HepG2 (cell line): ENCODE measurements at regions not wholly inside any gene's neighbourhood (a gene's known extent, or its start where the extent isn't known, plus 50 kb on each side); places are given as distances from the start of the nearest gene placed in this dataset.

Experiments
- ATAC-seq: fragments of 200-7000 bp; cut with Tn5 transposase; 3 replicates; pipeline ENCODE4 v1.9.1; 2020; ENCODE audit warnings: mild to moderate bottlenecking, moderate library complexity
- BruUV-seq: library from RNA; stranded (reverse); fragments of 400-500 nt; replicated peaks from 2 replicates; lab custom pipeline; 2021; lab: Mats Ljungman, UMichigan
- CTCF ChIA-PET: fragments of 300-600 bp; formaldehyde crosslinking; extraction: SDS; loops from one replicate; lab custom pipeline; 2021; ENCODE audit warnings: low total read pairs, inconsistent platforms, low intra/inter-chr PET ratio; lab: Yijun Ruan, JAX
- POLR2A ChIA-PET: fragments of 350-600 bp; sonication (Branson Sonifier 250); formaldehyde crosslinking; loops from one replicate; lab custom pipeline; 2020; ENCODE audit warnings: antibody characterized with exemption, inconsistent platforms; lab: Yijun Ruan, JAX
- DNase-seq: peaks from one replicate; pipeline ENCODE4 v3.0.0-alpha.2; 2015; ENCODE audit warnings: low spot score
- FAIRE-seq: peaks from 3 replicates; lab custom pipeline; 2011; peaks lifted over from hg19 to GRCh38; lab: Jason Lieb, UNC
- H2AFZ ChIP-seq: one replicate; pipeline ENCODE4 v1.6.1; 2011; ENCODE audit warnings: low read length, inconsistent platforms
- H3K27ac ChIP-seq: fragments of 300-600 bp; 3 replicates; pipeline ENCODE4 v1.8.0; 2011; ENCODE audit warnings: mixed run types, mild to moderate bottlenecking, mixed read lengths, low read length, inconsistent platforms; ENCODE audit not compliant: insufficient read depth; ENCODE audit errors: extremely low read length
- H3K27me3 ChIP-seq, 2 experiments: fragments of 200-600 bp in 1 of 2; 2 replicates in 1 of 2; 3 replicates in 1 of 2; pipeline versions ENCODE4 v1.6.0 to v1.8.0; 2011; ENCODE audit warnings: low read length in 2 of 2, mild to moderate bottlenecking in 2 of 2, moderate library complexity in 2 of 2, inconsistent platforms in 1 of 2; ENCODE audit not compliant: insufficient read depth in 2 of 2, control insufficient read depth in 1 of 2
- H3K36me3 ChIP-seq, 2 experiments: fragments of 200-600 bp in 1 of 2; replicated peaks in 1 of 2; 2 replicates in 1 of 2; 3 replicates in 1 of 2; pipeline versions ENCODE4 v1.5.1 to v1.8.0; 2011; ENCODE audit warnings: low read length in 2 of 2, inconsistent platforms in 1 of 2; ENCODE audit not compliant: insufficient read depth in 2 of 2, control insufficient read depth in 1 of 2
- H3K4me1 ChIP-seq: 2 replicates; pipeline ENCODE4 v1.5.1; 2012; ENCODE audit warnings: low read length, inconsistent platforms; ENCODE audit not compliant: insufficient read depth
- H3K4me2 ChIP-seq: 2 replicates; pipeline ENCODE4 v1.6.0; 2011; ENCODE audit warnings: low read depth, low read length, inconsistent platforms
- H3K4me3 ChIP-seq, 3 experiments: fragments of 200-600 bp in 1 of 3; sonication (generic), shearing (Covaris generic) in 1 of 3; replicated peaks in 1 of 3; 2 replicates each; pipeline ENCODE4 v1.5.1; 2011 to 2016; ENCODE audit warnings: low read length in 3 of 3, inconsistent platforms in 2 of 3, low read depth in 2 of 3, mild to moderate bottlenecking in 2 of 3, control low read depth in 1 of 3, mixed read lengths in 1 of 3; ENCODE audit not compliant: insufficient read depth in 1 of 3
- H3K79me2 ChIP-seq: one replicate; pipeline ENCODE4 v1.6.1; 2011; ENCODE audit warnings: low read length, inconsistent platforms; ENCODE audit not compliant: insufficient read depth
- H3K9ac ChIP-seq: 2 replicates; pipeline ENCODE4 v1.6.0; 2011; ENCODE audit warnings: mild to moderate bottlenecking, low read depth, low read length, inconsistent platforms; ENCODE audit not compliant: insufficient read depth
- H3K9me3 ChIP-seq: 2 replicates; pipeline ENCODE4 v1.5.1; 2012; ENCODE audit warnings: mild to moderate bottlenecking, low read length
- H4K20me1 ChIP-seq: 2 replicates; pipeline ENCODE4 v1.6.0; 2011; ENCODE audit warnings: inconsistent platforms, mild to moderate bottlenecking, low read length, moderate library complexity; ENCODE audit not compliant: insufficient read depth
- AKAP8 ChIP-seq: sonication (generic); formaldehyde crosslinking; IDR thresholded peaks from 2 replicates; pipeline ENCODE4 v1.5.1; 2020; ENCODE audit warnings: mild to moderate bottlenecking, missing genetic modification reagents
- ATF7 ChIP-seq, 2 experiments: fragments of 450-650 bp in 1 of 2; sonication (generic) in 1 of 2; formaldehyde crosslinking in 1 of 2; IDR thresholded peaks; 2 replicates each; pipeline versions ENCODE4 v1.4.0 to v1.6.1; 2016 to 2020; ENCODE audit warnings: antibody characterized with exemption in 1 of 2, mild to moderate bottlenecking in 1 of 2, missing genetic modification reagents in 1 of 2
- CREM ChIP-seq, 2 experiments: sonication (generic) in 1 of 2; formaldehyde crosslinking in 1 of 2; IDR thresholded peaks; 2 replicates each; pipeline versions ENCODE4 v1.4.0 to v1.6.1; 2016 to 2020; ENCODE audit warnings: antibody characterized with exemption in 1 of 2, mild to moderate bottlenecking in 1 of 2, missing genetic modification reagents in 1 of 2
- DPF2 ChIP-seq: sonication (generic); formaldehyde crosslinking; IDR thresholded peaks from 2 replicates; pipeline ENCODE4 v1.4.0; 2020; ENCODE audit warnings: mild to moderate bottlenecking, low read depth, missing genetic modification reagents, borderline replicate concordance
- IRF1 ChIP-seq: sonication (generic); formaldehyde crosslinking; IDR thresholded peaks from 2 replicates; pipeline ENCODE4 v1.4.0; 2020; ENCODE audit warnings: low read depth, mild to moderate bottlenecking, missing genetic modification reagents
- KMT2A ChIP-seq: sonication (generic); formaldehyde crosslinking; IDR thresholded peaks from 2 replicates; pipeline ENCODE4 v1.4.0; 2020; ENCODE audit warnings: missing genetic modification reagents
- NR2F6 ChIP-seq, 2 experiments: IDR thresholded peaks; 2 replicates each; pipeline ENCODE4 v1.6.1; 2016; ENCODE audit warnings: antibody characterized with exemption in 1 of 2, mild to moderate bottlenecking in 1 of 2
- RAD51 ChIP-seq: fragments of 450-650 bp; IDR thresholded peaks from 2 replicates; pipeline ENCODE4 v1.6.1; 2016; ENCODE audit warnings: borderline replicate concordance
- RXRB ChIP-seq: IDR thresholded peaks from 2 replicates; pipeline ENCODE4 v1.6.1; 2016; ENCODE audit warnings: borderline replicate concordance, missing genetic modification reagents, missing compliant biosample characterization
- SMC3 ChIP-seq: IDR thresholded peaks from 2 replicates; pipeline ENCODE4 v1.6.1; 2011; ENCODE audit warnings: low read length, improper control_type of control experiment
- ZBTB43 ChIP-seq: sonication (generic); formaldehyde crosslinking; conservative IDR thresholded peaks from 2 replicates; pipeline ENCODE4 v1.4.0; 2020; ENCODE audit warnings: missing genetic modification reagents
- ZNF136 ChIP-seq: sonication (generic); formaldehyde crosslinking; IDR thresholded peaks from 2 replicates; pipeline ENCODE4 v1.8.1; 2022; ENCODE audit warnings: low read depth, mild to moderate bottlenecking, moderate library complexity, missing genetic modification reagents
- ZNF256 ChIP-seq: sonication (generic); formaldehyde crosslinking; conservative IDR thresholded peaks from 2 replicates; pipeline ENCODE4 v1.4.0; 2020; ENCODE audit warnings: missing genetic modification reagents
- ZNF274 ChIP-seq: sonication (generic); formaldehyde crosslinking; IDR thresholded peaks from 2 replicates; pipeline ENCODE4 v1.5.1; 2020; ENCODE audit warnings: mild to moderate bottlenecking, missing genetic modification reagents
- ZNF432 ChIP-seq: sonication (generic); formaldehyde crosslinking; IDR thresholded peaks from 2 replicates; pipeline ENCODE4 v1.5.0; 2020; ENCODE audit warnings: missing genetic modification reagents, mild to moderate bottlenecking, borderline replicate concordance
- ZNF609 ChIP-seq: sonication (generic); formaldehyde crosslinking; IDR thresholded peaks from 2 replicates; pipeline ENCODE4 v1.4.0; 2020; ENCODE audit warnings: mild to moderate bottlenecking, missing genetic modification reagents, borderline replicate concordance
- ZNF766 ChIP-seq: sonication (generic); formaldehyde crosslinking; IDR thresholded peaks from 2 replicates; pipeline ENCODE4 v1.5.0; 2020; ENCODE audit warnings: missing genetic modification reagents, borderline replicate concordance
- ZNF790 ChIP-seq: sonication (generic); formaldehyde crosslinking; IDR thresholded peaks from 2 replicates; pipeline ENCODE4 v1.8.0; 2022; ENCODE audit warnings: missing genetic modification reagents, mild to moderate bottlenecking, borderline replicate concordance
- WGBS: methylation state at CpG from one replicate; pipeline ENCODE4 v1.1.6; 2017; ENCODE audit warnings: low lambda C conversion rate; 5-methylcytosine and 5-hydroxymethylcytosine counted together
- in situ Hi-C: cut with HindIII; loops from 2 replicates; pipeline ENCODE4 v1.10.0; 2017; ENCODE audit warnings: low pct_unique_long_range_greater_than_20kb; ENCODE audit not compliant: extremely low pct_ligation_motif_present
- intact Hi-C: fragments of 100-400 bp; cut with micrococcal nuclease; formaldehyde crosslinking; loops from one replicate; pipeline ENCODE4 v1.10.0; 2022; ENCODE audit not compliant: unreplicated experiment

- Histone ChIP-seq H3K27ac (no peak overlapping the region), H3K9me3 (no peaks in the 10 kb centered on the region), H3K9ac (no peak overlapping the region), H2AFZ (no peak overlapping the region), H3K27me3 (no peaks in the 10 kb centered on the region; a peak in 2 of 5 replicates), H3K4me1 (no peaks in the 10 kb centered on the region), H3K4me3 (no peak overlapping the region), H3K79me2 (no peaks in the 10 kb centered on the region), H3K36me3 (no peaks in the 10 kb centered on the region), H4K20me1 (no peaks in the 10 kb centered on the region), H3K4me2 (no peak overlapping the region)
- FAIRE-seq = no peak
- no peak for ATAC-seq
- ChIA-PET CTCF (no interaction called here), POLR2A (no interaction called here)
- BruUV-seq = no TSS peak
- 22% methylated on average over 10 of the region's 12 CpGs for WGBS
- DNase-seq = no peak
- in situ Hi-C loops (no loop called here), intact Hi-C loops (no loop called here)
- TF ChIP-seq DPF2 (CRISPR knock-in tag) (no peak), KMT2A (CRISPR knock-in tag) (no peak), ZNF790 (CRISPR knock-in tag) (no peak), RXRB (CRISPR knock-in tag) (no peak), ZNF766 (no peak), ZNF274 (CRISPR knock-in tag) (no peak), ZBTB43 (no peak), AKAP8 (CRISPR knock-in tag) (no peak), ZNF256 (no peak), CREM (IDR thresholded peaks at IDR 0.05) (no peak), CREM (CRISPR knock-in tag; IDR thresholded peaks at IDR 0.05) (no peak), NR2F6 (IDR thresholded peaks at IDR 0.05) (no peak), NR2F6 (CRISPR knock-in tag; IDR thresholded peaks at IDR 0.05) (no peak), ZNF609 (no peak), ATF7 (IDR thresholded peaks at IDR 0.05) (no peak), ATF7 (CRISPR knock-in tag; IDR thresholded peaks at IDR 0.05) (no peak), ZNF136 (CRISPR knock-in tag) (no peak), SMC3 (no peak), RAD51 (no peak), IRF1 (no peak), ZNF432 (no peak)
Observed at GRCh38 chr9:119588874-119589744, 219.9 kb upstream of the BRINP1 start.
